ENCODE measurements at regions not wholly inside any gene's neighbourhood (a gene's known extent, or its start where the extent isn't known, plus 50 kb on each side); places are given as distances from the start of the nearest gene placed in this dataset.

DNA sequence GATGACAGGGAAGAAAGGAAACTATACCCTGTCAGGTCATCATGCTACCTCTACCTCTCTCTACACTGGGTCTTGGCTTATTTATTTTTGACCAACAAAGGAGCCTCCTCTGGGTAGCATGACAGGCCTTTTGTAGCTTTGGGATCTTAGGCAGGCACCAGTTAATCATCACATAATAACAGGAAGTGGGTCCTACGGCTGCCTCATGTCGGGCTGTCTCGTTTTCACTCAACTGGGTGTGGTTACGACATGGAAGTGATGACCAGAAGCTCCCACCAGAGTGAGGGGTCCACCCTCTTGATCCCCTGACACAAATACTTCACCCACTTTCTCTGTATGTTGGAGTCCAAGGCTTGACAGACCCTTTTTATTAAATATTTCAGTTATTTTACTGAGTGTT, 105.3 kb downstream of the CD47 start:
- DNase-seq (no peak), ATAC-seq (no peak)
- peak overlapping the region in 1 of 12 donors; percentile 89 for H3K27ac ChIP-seq
- no peaks in the 10 kb centered on the region for H3K36me3 ChIP-seq
- no peak for TF ChIP-seq POLR2A (IDR thresholded peaks at IDR 0.05)
- TF ChIP-seq, protein P1, sequence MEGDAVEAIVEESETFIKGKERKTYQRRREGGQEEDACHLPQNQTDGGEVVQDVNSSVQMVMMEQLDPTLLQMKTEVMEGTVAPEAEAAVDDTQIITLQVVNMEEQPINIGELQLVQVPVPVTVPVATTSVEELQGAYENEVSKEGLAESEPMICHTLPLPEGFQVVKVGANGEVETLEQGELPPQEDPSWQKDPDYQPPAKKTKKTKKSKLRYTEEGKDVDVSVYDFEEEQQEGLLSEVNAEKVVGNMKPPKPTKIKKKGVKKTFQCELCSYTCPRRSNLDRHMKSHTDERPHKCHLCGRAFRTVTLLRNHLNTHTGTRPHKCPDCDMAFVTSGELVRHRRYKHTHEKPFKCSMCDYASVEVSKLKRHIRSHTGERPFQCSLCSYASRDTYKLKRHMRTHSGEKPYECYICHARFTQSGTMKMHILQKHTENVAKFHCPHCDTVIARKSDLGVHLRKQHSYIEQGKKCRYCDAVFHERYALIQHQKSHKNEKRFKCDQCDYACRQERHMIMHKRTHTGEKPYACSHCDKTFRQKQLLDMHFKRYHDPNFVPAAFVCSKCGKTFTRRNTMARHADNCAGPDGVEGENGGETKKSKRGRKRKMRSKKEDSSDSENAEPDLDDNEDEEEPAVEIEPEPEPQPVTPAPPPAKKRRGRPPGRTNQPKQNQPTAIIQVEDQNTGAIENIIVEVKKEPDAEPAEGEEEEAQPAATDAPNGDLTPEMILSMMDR (IDR thresholded peaks at IDR 0.05) = no peak
- no peak overlapping the region for H3K4me3 ChIP-seq
- no peaks in the 10 kb centered on the region for H3K9me3 ChIP-seq
- intact Hi-C loops (cut with DNase I) = loop anchor here in 1 of 10 donors (10.0 kb wide), 1 partner anchor 109 kb away; the partner anchor contains the start of gene CD47
- H3K27me3 ChIP-seq = no peaks in the 10 kb centered on the region
- H3K4me1 ChIP-seq = peaks cover 0 to 65% (median 35%) of the 10 kb centered on the region in 12 donors
- WGBS, 4 donors = 50 to 61% (median 57%) methylated on average over 4 of the region's 4 CpGs

DNA sequence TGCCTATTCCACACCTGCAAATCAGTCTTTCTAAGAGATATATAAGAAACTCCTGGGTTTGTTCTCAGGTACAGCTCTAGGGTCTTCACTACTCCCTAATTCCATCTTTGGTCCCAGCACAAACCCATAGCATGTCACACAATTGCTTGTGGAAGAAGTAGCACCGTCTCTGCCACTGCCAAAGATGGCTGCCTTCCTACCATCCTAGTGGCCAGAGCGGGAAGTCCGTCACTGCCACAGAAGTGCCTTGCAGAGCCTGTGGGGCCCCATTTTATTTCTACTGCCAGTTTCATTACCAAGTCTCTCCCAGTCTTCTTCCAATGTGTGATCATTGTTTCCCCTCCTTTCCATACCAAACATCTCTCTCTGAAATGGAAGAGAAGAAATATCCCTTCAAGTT, 107.6 kb downstream of the CD47 start:
- Histone ChIP-seq H3K4me1 (peaks cover 0 to 60% (median 28%) of the 10 kb centered on the region in 12 donors), H3K27ac (no peak overlapping the region), H3K27me3 (no peaks in the 10 kb centered on the region), H3K36me3 (no peaks in the 10 kb centered on the region), H3K9me3 (no peaks in the 10 kb centered on the region), H3K4me3 (no peak overlapping the region)
- intact Hi-C loops (cut with DNase I) = loop anchor here in 1 of 10 donors (10.0 kb wide), 1 partner anchor 112 kb away; the partner anchor contains the start of gene CD47
- TF ChIP-seq POLR2A (IDR thresholded peaks at IDR 0.05) = no peak
- TF ChIP-seq, protein P1 (IDR thresholded peaks at IDR 0.05) = no peak
- WGBS, 4 donors = 94 to 98% (median 97%) methylated on average over 3 of the region's 3 CpGs
- DNase-seq = no peak
- ATAC-seq = no peak

DNA sequence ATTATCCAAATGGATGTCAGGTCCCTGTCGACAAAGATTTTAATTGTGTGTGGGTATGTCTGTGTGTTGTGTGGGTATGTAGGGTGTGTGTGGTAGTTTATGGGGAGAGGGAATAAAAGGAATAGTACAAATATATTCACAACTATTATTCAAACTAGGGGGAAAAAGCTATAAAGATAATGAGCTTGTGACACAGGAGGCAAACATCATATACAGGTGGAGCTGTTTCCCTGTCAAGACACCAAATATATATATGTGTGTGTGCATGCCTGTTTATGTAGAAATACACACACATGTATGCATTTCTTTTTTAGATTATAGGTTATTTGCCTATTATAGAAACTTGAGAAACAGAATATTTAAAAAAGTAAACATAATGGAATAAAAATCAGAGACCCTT, 108.7 kb downstream of the CD47 start:
- Histone ChIP-seq H3K27me3 (no peaks in the 10 kb centered on the region), H3K36me3 (no peaks in the 10 kb centered on the region), H3K4me1 (peaks cover 0 to 56% (median 18%) of the 10 kb centered on the region in 12 donors), H3K27ac (peak overlapping the region in 8 of 12 donors; percentile 17 to 71 (median 53)), H3K9me3 (no peaks in the 10 kb centered on the region), H3K4me3 (no peak overlapping the region)
- 29 to 45% (median 37%) methylated on average over 1 of the region's 1 CpG for WGBS, 4 donors
- intact Hi-C loops (cut with DNase I) = loop anchor here in 1 of 10 donors (10.0 kb wide), 1 partner anchor 113 kb away; the partner anchor contains the start of gene CD47
- DNase-seq = no peak
- no peak for ATAC-seq
- TF ChIP-seq, protein P1 (IDR thresholded peaks at IDR 0.05) = no peak
- no peak for TF ChIP-seq POLR2A (IDR thresholded peaks at IDR 0.05)

DNA sequence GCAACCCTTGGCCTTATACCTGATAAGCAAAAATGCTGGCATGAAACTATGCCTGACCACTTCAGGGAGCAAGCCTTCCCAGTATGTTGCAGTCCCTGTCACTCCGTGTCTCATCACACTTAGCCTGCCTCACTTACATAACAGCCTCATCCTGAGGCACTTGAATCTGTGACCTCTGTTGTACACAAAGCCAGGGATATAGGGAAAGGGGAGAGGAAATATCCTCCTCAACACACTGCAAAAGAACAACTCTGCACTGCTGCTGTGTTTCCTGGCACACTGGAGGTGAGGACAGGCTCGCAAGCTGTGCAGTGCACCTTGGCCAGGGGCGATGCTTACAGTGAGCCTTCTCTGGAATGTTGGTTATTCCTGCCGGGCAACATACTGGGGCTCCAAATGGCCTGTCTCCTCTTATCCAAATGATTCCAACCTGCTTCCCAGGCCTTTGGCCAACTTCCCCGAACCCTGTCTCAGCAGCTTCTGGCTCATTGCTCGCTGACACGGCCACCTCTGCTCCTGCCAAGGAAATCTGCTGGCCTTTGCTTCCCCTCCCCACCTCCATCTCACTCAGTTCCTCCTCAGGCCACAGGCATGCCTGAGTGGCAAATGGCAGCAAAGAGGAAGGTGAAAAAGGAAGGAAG, 109.2 kb downstream of the CD47 start:
- H3K27me3 ChIP-seq = no peaks in the 10 kb centered on the region
- peak; percentile 16 to 79 (median 71) for DNase-seq
- WGBS, 4 donors = 27 to 33% (median 30%) methylated on average over 7 of the region's 7 CpGs
- H3K36me3 ChIP-seq = no peaks in the 10 kb centered on the region
- TF ChIP-seq POLR2A (IDR thresholded peaks at IDR 0.05) = no peak
- TF ChIP-seq, protein P1 (IDR thresholded peaks at IDR 0.05) = no peak
- intact Hi-C loops (cut with DNase I) = loop anchor here in 1 of 10 donors (10.0 kb wide), 1 partner anchor 113 kb away; the partner anchor contains the start of gene CD47
- no peak overlapping the region for H3K4me3 ChIP-seq
- H3K9me3 ChIP-seq = no peaks in the 10 kb centered on the region
- ATAC-seq = peak; percentile 65 to 88 (median 82)
- H3K27ac ChIP-seq = peak overlapping the region in 10 of 12 donors; percentile 0 to 71 (median 40)
- H3K4me1 ChIP-seq = peaks cover 0 to 51% (median 12%) of the 10 kb centered on the region in 12 donors
